ENCODE measurements at regions not wholly inside any gene's neighbourhood (a gene's known extent, or its start where the extent isn't known, plus 50 kb on each side); places are given as distances from the start of the nearest gene placed in this dataset.

GRCh38 chr11:92130421-92130831 lies 94.2 kb upstream of the FAT3 start:
- TF ChIP-seq POLR2A (IDR thresholded peaks at IDR 0.05), result no peak
- TF ChIP-seq, protein P1, sequence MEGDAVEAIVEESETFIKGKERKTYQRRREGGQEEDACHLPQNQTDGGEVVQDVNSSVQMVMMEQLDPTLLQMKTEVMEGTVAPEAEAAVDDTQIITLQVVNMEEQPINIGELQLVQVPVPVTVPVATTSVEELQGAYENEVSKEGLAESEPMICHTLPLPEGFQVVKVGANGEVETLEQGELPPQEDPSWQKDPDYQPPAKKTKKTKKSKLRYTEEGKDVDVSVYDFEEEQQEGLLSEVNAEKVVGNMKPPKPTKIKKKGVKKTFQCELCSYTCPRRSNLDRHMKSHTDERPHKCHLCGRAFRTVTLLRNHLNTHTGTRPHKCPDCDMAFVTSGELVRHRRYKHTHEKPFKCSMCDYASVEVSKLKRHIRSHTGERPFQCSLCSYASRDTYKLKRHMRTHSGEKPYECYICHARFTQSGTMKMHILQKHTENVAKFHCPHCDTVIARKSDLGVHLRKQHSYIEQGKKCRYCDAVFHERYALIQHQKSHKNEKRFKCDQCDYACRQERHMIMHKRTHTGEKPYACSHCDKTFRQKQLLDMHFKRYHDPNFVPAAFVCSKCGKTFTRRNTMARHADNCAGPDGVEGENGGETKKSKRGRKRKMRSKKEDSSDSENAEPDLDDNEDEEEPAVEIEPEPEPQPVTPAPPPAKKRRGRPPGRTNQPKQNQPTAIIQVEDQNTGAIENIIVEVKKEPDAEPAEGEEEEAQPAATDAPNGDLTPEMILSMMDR (IDR thresholded peaks at IDR 0.05), result no peak
